ENCODE measurements at regions not wholly inside any gene's neighbourhood (a gene's known extent, or its start where the extent isn't known, plus 50 kb on each side); places are given as distances from the start of the nearest gene placed in this dataset.

DNA sequence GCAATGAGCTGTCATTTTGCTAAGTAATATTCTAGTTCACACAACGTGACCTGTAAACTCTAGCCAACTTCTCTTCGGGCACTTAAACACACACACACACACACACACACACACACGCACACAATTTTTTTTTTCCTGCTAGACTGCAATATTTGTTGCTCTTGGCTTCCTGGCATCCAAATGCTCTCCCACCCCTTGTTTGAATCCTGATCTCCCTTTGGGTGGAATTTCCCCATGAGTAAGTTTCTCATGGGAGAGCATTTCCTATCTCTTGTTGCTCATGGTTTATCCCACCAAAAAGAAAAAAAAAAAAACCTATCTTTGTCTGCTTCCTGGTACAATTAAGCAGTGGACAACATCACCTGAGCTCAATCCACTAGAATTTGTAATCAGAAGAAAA lies 54.7 kb upstream of the TSLP start:
- no peak for DNase-seq

DNA sequence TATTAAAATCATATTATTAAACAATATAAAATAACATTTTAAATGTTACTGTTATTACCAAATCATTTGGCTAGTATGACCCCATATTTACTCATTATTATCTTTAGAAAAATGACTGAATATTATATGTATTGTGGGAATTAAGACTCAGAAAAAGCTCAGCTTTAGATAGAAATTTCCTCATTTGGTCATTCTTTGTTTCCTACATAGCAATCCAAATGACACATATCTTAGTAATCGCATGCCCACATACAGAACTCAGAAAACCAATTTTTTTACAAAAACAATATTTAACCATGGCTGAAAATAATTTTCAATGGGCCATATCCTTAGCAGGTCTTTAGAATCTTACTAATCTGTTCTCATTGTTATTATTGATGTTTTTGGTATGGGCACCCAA lies 53.8 kb upstream of the TSLP start:
- no peak for DNase-seq
